ENCODE measurements at regions not wholly inside any gene's neighbourhood (a gene's known extent, or its start where the extent isn't known, plus 50 kb on each side); places are given as distances from the start of the nearest gene placed in this dataset.

- TF ChIP-seq CTCF (IDR thresholded peaks at IDR 0.05): no peak
- no peak for TF ChIP-seq POLR2A (IDR thresholded peaks at IDR 0.05)
Observed at GRCh38 chr15:66986951-66987350, 78.5 kb upstream of the SMAD3 start.

Data from body of pancreas (tissue), 4 donors.